ENCODE measurements at regions not wholly inside any gene's neighbourhood (a gene's known extent, or its start where the extent isn't known, plus 50 kb on each side); places are given as distances from the start of the nearest gene placed in this dataset.
A peak's percentile ranks its signal among the peaks of the same experiment; 100 is the strongest.
"Not testable (repeated sequence)": the region's sequence is repeated elsewhere in the genome, so short reads cannot be mapped to it uniquely, and the experiment has no call there.

DNA sequence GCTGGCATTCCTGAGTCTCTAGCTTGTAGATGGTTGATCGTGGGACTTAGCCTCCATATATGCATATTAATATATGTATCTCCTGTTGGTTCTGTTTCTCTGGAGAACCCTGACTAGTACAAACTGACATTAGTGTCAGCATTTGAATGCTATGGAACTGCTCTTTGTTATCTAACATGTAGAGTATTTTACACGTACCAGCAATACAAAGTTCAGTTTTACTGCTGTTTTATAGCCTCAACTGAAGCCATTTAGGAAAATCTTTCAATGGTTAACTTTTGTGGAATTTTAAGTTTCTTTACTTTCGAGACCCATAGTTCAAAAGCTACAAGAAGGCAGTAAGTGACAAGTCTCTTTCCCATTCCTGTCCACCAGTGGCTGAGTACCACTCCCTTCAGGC, 418.4 kb downstream of the NUP35 start:
- H3K27ac ChIP-seq (ENCODE audit: poor library complexity, severe bottlenecking): no peak overlapping the region
- no peaks in the 10 kb centered on the region for H3K36me3 ChIP-seq (ENCODE audit: low read depth)
- DNase-seq (ENCODE audit: low spot score) (no peak), ATAC-seq (ENCODE audit: low read depth) (no peak)
- H3K4me3 ChIP-seq (ENCODE audit: severe bottlenecking): no peak overlapping the region
- H3K4me1 ChIP-seq (ENCODE audit: insufficient read depth, poor library complexity, severe bottlenecking): no peaks in the 10 kb centered on the region
- H3K9me3 ChIP-seq (ENCODE audit: severe bottlenecking): no peaks in the 10 kb centered on the region
- TF ChIP-seq, protein P1, sequence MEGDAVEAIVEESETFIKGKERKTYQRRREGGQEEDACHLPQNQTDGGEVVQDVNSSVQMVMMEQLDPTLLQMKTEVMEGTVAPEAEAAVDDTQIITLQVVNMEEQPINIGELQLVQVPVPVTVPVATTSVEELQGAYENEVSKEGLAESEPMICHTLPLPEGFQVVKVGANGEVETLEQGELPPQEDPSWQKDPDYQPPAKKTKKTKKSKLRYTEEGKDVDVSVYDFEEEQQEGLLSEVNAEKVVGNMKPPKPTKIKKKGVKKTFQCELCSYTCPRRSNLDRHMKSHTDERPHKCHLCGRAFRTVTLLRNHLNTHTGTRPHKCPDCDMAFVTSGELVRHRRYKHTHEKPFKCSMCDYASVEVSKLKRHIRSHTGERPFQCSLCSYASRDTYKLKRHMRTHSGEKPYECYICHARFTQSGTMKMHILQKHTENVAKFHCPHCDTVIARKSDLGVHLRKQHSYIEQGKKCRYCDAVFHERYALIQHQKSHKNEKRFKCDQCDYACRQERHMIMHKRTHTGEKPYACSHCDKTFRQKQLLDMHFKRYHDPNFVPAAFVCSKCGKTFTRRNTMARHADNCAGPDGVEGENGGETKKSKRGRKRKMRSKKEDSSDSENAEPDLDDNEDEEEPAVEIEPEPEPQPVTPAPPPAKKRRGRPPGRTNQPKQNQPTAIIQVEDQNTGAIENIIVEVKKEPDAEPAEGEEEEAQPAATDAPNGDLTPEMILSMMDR (IDR thresholded peaks at IDR 0.05; ENCODE audit: poor library complexity, severe bottlenecking): no peak
- H3K27me3 ChIP-seq (ENCODE audit: insufficient read depth, poor library complexity, severe bottlenecking): no peaks in the 10 kb centered on the region

DNA sequence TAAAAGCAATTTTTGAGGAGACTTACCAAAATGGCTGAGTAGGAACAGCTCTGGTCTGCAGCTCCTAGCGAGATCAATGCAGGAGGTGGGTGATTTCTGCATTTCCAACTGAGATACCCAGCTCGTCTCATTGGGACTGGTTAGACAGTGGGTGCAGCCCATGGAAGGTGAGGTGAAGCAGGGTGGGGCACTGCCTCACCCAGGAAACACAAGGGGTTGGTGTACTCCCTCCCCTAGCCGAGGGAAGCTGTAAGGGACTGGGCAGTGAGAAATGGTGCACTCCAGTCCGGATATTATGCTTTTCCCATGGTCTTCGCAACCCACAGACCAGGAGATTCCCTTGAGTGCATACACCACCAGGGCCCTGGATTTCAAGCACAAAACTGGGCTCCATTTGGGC, 419.0 kb downstream of the NUP35 start:
- no peaks in the 10 kb centered on the region for H3K36me3 ChIP-seq (ENCODE audit: low read depth)
- H3K9me3 ChIP-seq (ENCODE audit: severe bottlenecking): no peaks in the 10 kb centered on the region
- no peak for ATAC-seq (ENCODE audit: low read depth)
- TF ChIP-seq, protein P1 (IDR thresholded peaks at IDR 0.05; ENCODE audit: poor library complexity, severe bottlenecking): no peak
- no peak overlapping the region for H3K4me3 ChIP-seq (ENCODE audit: severe bottlenecking)
- no peak overlapping the region for H3K27ac ChIP-seq (ENCODE audit: poor library complexity, severe bottlenecking)
- no peak for DNase-seq (ENCODE audit: low spot score)
- H3K4me1 ChIP-seq (ENCODE audit: insufficient read depth, poor library complexity, severe bottlenecking): no peaks in the 10 kb centered on the region
- H3K27me3 ChIP-seq (ENCODE audit: insufficient read depth, poor library complexity, severe bottlenecking): no peaks in the 10 kb centered on the region

DNA sequence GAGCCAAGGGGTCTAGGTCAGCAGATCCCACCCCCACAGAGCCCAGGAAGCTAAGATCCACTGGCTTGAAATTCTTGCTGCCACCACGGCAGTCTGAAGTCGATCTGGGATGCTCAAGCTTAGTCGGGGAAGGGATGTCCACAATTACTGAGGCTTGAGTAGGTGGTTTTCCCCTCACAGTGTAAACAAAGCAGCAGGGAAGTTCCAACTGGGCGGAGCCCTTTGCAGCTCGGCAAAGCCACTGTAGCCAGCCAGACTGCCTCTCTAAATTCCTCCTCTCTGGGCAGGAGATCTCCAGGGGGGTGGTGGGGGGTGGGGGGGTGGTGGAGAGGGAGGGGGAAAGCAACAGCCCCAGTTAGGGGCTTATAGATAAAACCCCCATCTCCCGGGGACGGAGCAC, 419.5 kb downstream of the NUP35 start:
- H3K4me3 ChIP-seq (ENCODE audit: severe bottlenecking): no peak overlapping the region

DNA sequence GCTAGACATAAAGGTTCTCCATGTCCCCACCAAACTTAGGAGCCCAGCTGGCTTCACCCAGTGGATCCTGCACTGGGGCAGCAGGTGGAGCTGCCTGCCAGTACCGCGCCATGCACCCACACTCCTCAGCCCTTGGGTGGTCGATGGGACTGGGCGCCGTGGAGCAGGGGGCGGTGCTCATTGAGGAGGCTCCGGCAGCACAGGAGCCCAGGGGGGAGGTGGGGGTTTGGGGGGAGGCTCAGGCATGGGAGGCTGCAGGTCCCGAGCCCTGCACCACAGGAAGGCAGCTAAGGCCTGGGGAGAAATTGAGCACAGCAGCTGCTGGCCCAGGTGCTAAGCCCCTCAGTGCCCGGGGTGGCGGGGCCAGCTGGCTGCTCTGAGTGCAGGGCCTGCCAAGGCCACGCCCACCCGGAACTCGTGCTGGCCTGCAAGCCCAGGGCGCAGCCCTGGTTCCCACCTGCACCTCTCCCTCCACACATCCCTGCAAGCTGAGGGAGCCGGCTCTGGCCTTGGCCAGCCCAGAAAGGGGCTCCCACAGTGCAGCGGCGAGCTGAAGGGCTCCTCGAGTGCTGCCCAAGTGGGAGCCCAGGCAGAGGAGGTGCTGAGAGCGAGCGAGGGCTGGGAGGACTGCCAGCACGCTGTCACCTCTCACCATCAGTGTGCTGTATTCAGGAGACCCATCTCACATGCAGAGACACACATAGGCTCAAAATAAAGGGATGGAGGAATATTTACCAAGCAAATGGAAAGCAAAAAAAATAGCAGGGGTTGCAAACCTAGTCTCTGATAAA, 422.5 kb downstream of the NUP35 start:
- H3K27me3 ChIP-seq (ENCODE audit: insufficient read depth, poor library complexity, severe bottlenecking); H3K4me3 ChIP-seq (ENCODE audit: severe bottlenecking); H3K4me1 ChIP-seq (ENCODE audit: insufficient read depth, poor library complexity, severe bottlenecking); ATAC-seq (ENCODE audit: low read depth); H3K9me3 ChIP-seq (ENCODE audit: severe bottlenecking); H3K36me3 ChIP-seq (ENCODE audit: low read depth); H3K27ac ChIP-seq (ENCODE audit: poor library complexity, severe bottlenecking): not testable (repeated sequence)
- DNase-seq (ENCODE audit: low spot score): peak; percentile 33

More for the DNA sequence above, 419.5 kb downstream of the NUP35 start:
- Histone ChIP-seq H3K27ac (ENCODE audit: poor library complexity, severe bottlenecking) (no peak overlapping the region), H3K36me3 (ENCODE audit: low read depth) (no peaks in the 10 kb centered on the region), H3K9me3 (ENCODE audit: severe bottlenecking) (no peaks in the 10 kb centered on the region), H3K4me1 (ENCODE audit: insufficient read depth, poor library complexity, severe bottlenecking) (no peaks in the 10 kb centered on the region), H3K27me3 (ENCODE audit: insufficient read depth, poor library complexity, severe bottlenecking) (no peaks in the 10 kb centered on the region)
- ATAC-seq (ENCODE audit: low read depth) (no peak), DNase-seq (ENCODE audit: low spot score) (no peak)
- TF ChIP-seq, protein P1 (IDR thresholded peaks at IDR 0.05; ENCODE audit: poor library complexity, severe bottlenecking): no peak

DNA sequence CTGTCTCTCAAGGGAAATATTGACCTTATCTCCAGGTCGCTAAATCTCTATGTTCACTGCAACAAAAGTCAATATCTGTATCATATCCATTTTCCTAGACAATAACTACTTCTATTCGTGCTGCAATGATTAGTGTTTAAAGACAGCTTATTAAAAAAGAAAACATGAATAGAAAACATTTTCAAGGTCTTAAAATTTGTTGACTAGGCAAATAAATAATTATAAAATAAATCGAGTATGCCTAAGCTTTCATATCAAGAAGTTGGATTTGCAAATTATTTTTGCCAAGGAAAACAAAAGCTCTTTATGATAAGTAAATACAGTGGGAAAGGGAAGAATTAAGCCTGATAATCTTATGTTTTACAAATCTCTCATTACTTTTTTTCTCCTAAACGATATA, 428.5 kb downstream of the NUP35 start:
- Histone ChIP-seq H3K27ac (ENCODE audit: poor library complexity, severe bottlenecking) (no peak overlapping the region), H3K4me1 (ENCODE audit: insufficient read depth, poor library complexity, severe bottlenecking) (no peaks in the 10 kb centered on the region), H3K9me3 (ENCODE audit: severe bottlenecking) (no peaks in the 10 kb centered on the region), H3K36me3 (ENCODE audit: low read depth) (no peaks in the 10 kb centered on the region), H3K27me3 (ENCODE audit: insufficient read depth, poor library complexity, severe bottlenecking) (no peaks in the 10 kb centered on the region), H3K4me3 (ENCODE audit: severe bottlenecking) (no peak overlapping the region)
- DNase-seq (ENCODE audit: low spot score): no peak
- TF ChIP-seq, protein P1 (IDR thresholded peaks at IDR 0.05; ENCODE audit: poor library complexity, severe bottlenecking): no peak
- no peak for ATAC-seq (ENCODE audit: low read depth)
